Activated B cell treated with CpG ODN at 0.5 μM for 24 hours (primary cell): ENCODE measurements at regions not wholly inside any gene's neighbourhood (a gene's known extent, or its start where the extent isn't known, plus 50 kb on each side); places are given as distances from the start of the nearest gene placed in this dataset.

Source experiments
- ATAC-seq: fragments of 200-7000 bp; cut with Tn5 transposase; one replicate; pipeline ENCODE4 v1.10.0; 2021; ENCODE audit warnings: low read depth, mild to moderate bottlenecking, moderate library complexity
- CTCF ChIA-PET: fragments of 350-600 bp; sonication (Branson Sonifier 250); formaldehyde crosslinking; loops from one replicate; lab custom pipeline; 2021; ENCODE audit warnings: antibody characterized with exemption; lab: Charles Lee
- POLR2A ChIA-PET: fragments of 350-600 bp; sonication (Branson Sonifier 250); formaldehyde crosslinking; loops from one replicate; lab custom pipeline; 2021; ENCODE audit warnings: antibody characterized with exemption; lab: Charles Lee
- DNase-seq: peaks from one replicate; pipeline ENCODE4 v3.0.0; 2022
- H3K27ac Mint-ChIP-seq: one replicate; pipeline ENCODE4 v1.8.0; 2020; ENCODE audit warnings: mixed read lengths
- H3K27me3 Mint-ChIP-seq: one replicate; pipeline ENCODE4 v1.8.0; 2021; ENCODE audit warnings: mixed read lengths
- H3K36me3 Mint-ChIP-seq: one replicate; pipeline ENCODE4 v1.8.0; 2021; ENCODE audit warnings: low read depth, mixed read lengths
- H3K4me1 Mint-ChIP-seq: one replicate; pipeline ENCODE4 v1.8.0; 2021; ENCODE audit warnings: mixed read lengths
- H3K4me3 Mint-ChIP-seq: one replicate; pipeline ENCODE4 v1.8.0; 2020; ENCODE audit warnings: mild to moderate bottlenecking, mixed read lengths
- H3K9me3 Mint-ChIP-seq: one replicate; pipeline ENCODE4 v1.8.0; 2020; ENCODE audit warnings: mixed read lengths
- CTCF ChIP-seq: fragments of 200-600 bp; IDR thresholded peaks from one replicate; pipeline ENCODE4 v1.8.0; 2022; ENCODE audit warnings: antibody characterized with exemption, mild to moderate bottlenecking
- intact Hi-C: fragments of 100-400 bp; cut with micrococcal nuclease; formaldehyde crosslinking; loops from one replicate; pipeline ENCODE4 v1.15.1; 2024

- H3K9me3 Mint-ChIP-seq = peaks cover 6% of the 10 kb centered on the region
- no peak for ATAC-seq
- CTCF ChIA-PET = no interaction called here
- POLR2A ChIA-PET = no interaction called here
- DNase-seq = no peak
- no peak for TF ChIP-seq CTCF
- no peaks in the 10 kb centered on the region for H3K27me3 Mint-ChIP-seq
- H3K4me3 Mint-ChIP-seq = no peak overlapping the region
- no peaks in the 10 kb centered on the region for H3K36me3 Mint-ChIP-seq
- no peak overlapping the region for H3K27ac Mint-ChIP-seq
- H3K4me1 Mint-ChIP-seq = no peaks in the 10 kb centered on the region
- intact Hi-C loops = no loop called here
These were observed 306.0 kb downstream of the CRPPA start for GRCh38 chr7:16115374-16115773.

- peaks cover 7% of the 10 kb centered on the region for H3K9me3 Mint-ChIP-seq
- H3K4me3 Mint-ChIP-seq = no peak overlapping the region
- no peak for TF ChIP-seq CTCF
- H3K27ac Mint-ChIP-seq = no peak overlapping the region
- intact Hi-C loops = no loop called here
- DNase-seq (no peak), ATAC-seq (no peak)
- H3K36me3 Mint-ChIP-seq = no peaks in the 10 kb centered on the region
- ChIA-PET POLR2A (no interaction called here), CTCF (no interaction called here)
- no peaks in the 10 kb centered on the region for H3K27me3 Mint-ChIP-seq
- no peaks in the 10 kb centered on the region for H3K4me1 Mint-ChIP-seq
These were observed 306.7 kb downstream of the CRPPA start for GRCh38 chr7:16114633-16115032.

GRCh38 chr7:16114071-16114470, 307.3 kb downstream of the CRPPA start:
- DNase-seq (no peak), ATAC-seq (no peak)
- H3K27ac Mint-ChIP-seq = no peak overlapping the region
- no peak overlapping the region for H3K4me3 Mint-ChIP-seq
- POLR2A ChIA-PET = no interaction called here
- CTCF ChIA-PET = no interaction called here
- intact Hi-C loops = no loop called here
- H3K27me3 Mint-ChIP-seq = no peaks in the 10 kb centered on the region
- peaks cover 9% of the 10 kb centered on the region for H3K9me3 Mint-ChIP-seq
- H3K4me1 Mint-ChIP-seq = no peaks in the 10 kb centered on the region
- H3K36me3 Mint-ChIP-seq = no peaks in the 10 kb centered on the region
- TF ChIP-seq CTCF = no peak

- ChIA-PET CTCF (no interaction called here), POLR2A (no interaction called here)
- intact Hi-C loops = no loop called here
- no peak overlapping the region for H3K27ac Mint-ChIP-seq
- TF ChIP-seq CTCF = no peak
- H3K4me1 Mint-ChIP-seq = no peaks in the 10 kb centered on the region
- no peak for DNase-seq
- no peaks in the 10 kb centered on the region for H3K27me3 Mint-ChIP-seq
- no peaks in the 10 kb centered on the region for H3K36me3 Mint-ChIP-seq
- ATAC-seq = no peak
- no peak overlapping the region for H3K4me3 Mint-ChIP-seq
- H3K9me3 Mint-ChIP-seq = peaks cover 15% of the 10 kb centered on the region
These were observed 308.3 kb downstream of the CRPPA start for GRCh38 chr7:16113058-16113457.

- no peaks in the 10 kb centered on the region for H3K27me3 Mint-ChIP-seq
- H3K27ac Mint-ChIP-seq = no peak overlapping the region
- intact Hi-C loops = no loop called here
- ChIA-PET POLR2A (no interaction called here), CTCF (no interaction called here)
- H3K4me3 Mint-ChIP-seq = no peak overlapping the region
- no peak for TF ChIP-seq CTCF
- no peak for DNase-seq
- no peaks in the 10 kb centered on the region for H3K36me3 Mint-ChIP-seq
- peaks cover 41% of the 10 kb centered on the region for H3K9me3 Mint-ChIP-seq
- no peaks in the 10 kb centered on the region for H3K4me1 Mint-ChIP-seq
- no peak for ATAC-seq
These were observed 314.5 kb downstream of the CRPPA start for GRCh38 chr7:16106869-16107268.
